NCI-H748 treated with DMSO at 0.1 percent for 48 hours (cell line): ENCODE measurements at regions not wholly inside any gene's neighbourhood (a gene's known extent, or its start where the extent isn't known, plus 50 kb on each side); places are given as distances from the start of the nearest gene placed in this dataset.

Experiments used
- DNase-seq: peaks from one replicate; lab custom pipeline; 2025; lab: John Stamatoyannopoulos, UW

GRCh38 chr1:234718496-234719453 lies 108.8 kb upstream of the IRF2BP2 start:
- DNase-seq = no peak

- DNase-seq = no peak
Observed at GRCh38 chr1:234716908-234717375, 107.0 kb upstream of the IRF2BP2 start.

- no peak for DNase-seq
Observed at GRCh38 chr1:234715252-234716014, 105.5 kb upstream of the IRF2BP2 start.

- DNase-seq = no peak
Observed at GRCh38 chr1:234713859-234714258, 103.9 kb upstream of the IRF2BP2 start.

- DNase-seq = no peak
Observed at GRCh38 chr1:234713440-234713839, 103.5 kb upstream of the IRF2BP2 start.

- no peak for DNase-seq
Observed at GRCh38 chr1:234712891-234713305, 102.9 kb upstream of the IRF2BP2 start.

- DNase-seq = no peak
Observed at GRCh38 chr1:234710936-234711724, 101.2 kb upstream of the IRF2BP2 start.

GRCh38 chr1:234710381-234710780 lies 100.4 kb upstream of the IRF2BP2 start:
- DNase-seq = no peak

GRCh38 chr1:234709473-234710228 lies 99.7 kb upstream of the IRF2BP2 start:
- DNase-seq = no peak

- no peak for DNase-seq
Observed at GRCh38 chr1:234708700-234709395, 98.9 kb upstream of the IRF2BP2 start.

GRCh38 chr1:234707641-234708040 lies 97.7 kb upstream of the IRF2BP2 start:
- DNase-seq = no peak

GRCh38 chr1:234706931-234707330 lies 97.0 kb upstream of the IRF2BP2 start:
- DNase-seq = no peak

GRCh38 chr1:234706199-234706598 lies 96.2 kb upstream of the IRF2BP2 start:
- DNase-seq = no peak

- DNase-seq = no peak
Observed at GRCh38 chr1:234705615-234706014, 95.6 kb upstream of the IRF2BP2 start.

- no peak for DNase-seq
Observed at GRCh38 chr1:234704106-234704887, 94.3 kb upstream of the IRF2BP2 start.

GRCh38 chr1:234702342-234703000 lies 92.5 kb upstream of the IRF2BP2 start:
- DNase-seq = no peak

GRCh38 chr1:234701737-234702341 lies 91.9 kb upstream of the IRF2BP2 start:
- DNase-seq = no peak

- DNase-seq = no peak
Observed at GRCh38 chr1:234699795-234700665, 90.1 kb upstream of the IRF2BP2 start.
